Effector memory CD4-positive, alpha-beta T cell (primary cell): ENCODE measurements at regions not wholly inside any gene's neighbourhood (a gene's known extent, or its start where the extent isn't known, plus 50 kb on each side); places are given as distances from the start of the nearest gene placed in this dataset.

Source experiments
- DNase-seq, 3 donors: peaks; one replicate each; pipeline ENCODE4 v3.0.0-alpha.2; 2020
- H3K27ac ChIP-seq: 2 replicates; pipeline ENCODE4 v1.7.0; 2013; ENCODE audit warnings: mild to moderate bottlenecking, low read length, moderate library complexity; ENCODE audit not compliant: insufficient read depth, poor library complexity, severe bottlenecking
- H3K27me3 ChIP-seq: replicated peaks from 2 replicates; pipeline ENCODE4 v1.7.0; 2013; ENCODE audit warnings: mild to moderate bottlenecking, low read length; ENCODE audit not compliant: insufficient read depth, control insufficient read depth, poor library complexity, severe bottlenecking
- H3K36me3 ChIP-seq: 2 replicates; pipeline ENCODE4 v1.7.0; 2013; ENCODE audit warnings: mild to moderate bottlenecking, low read length, moderate library complexity; ENCODE audit not compliant: control insufficient read depth, insufficient read depth
- H3K4me1 ChIP-seq: 2 replicates; pipeline ENCODE4 v1.7.0; 2013; ENCODE audit warnings: low read length, mild to moderate bottlenecking; ENCODE audit not compliant: control insufficient read depth, insufficient read depth, poor library complexity, severe bottlenecking
- H3K4me3 ChIP-seq: 2 replicates; pipeline ENCODE4 v1.7.0; 2013; ENCODE audit warnings: low read length, low read depth, mild to moderate bottlenecking; ENCODE audit not compliant: insufficient read depth, poor library complexity, severe bottlenecking
- H3K9me3 ChIP-seq: 2 replicates; pipeline ENCODE4 v1.7.0; 2013; ENCODE audit warnings: mild to moderate bottlenecking, low read length, moderate library complexity; ENCODE audit not compliant: control insufficient read depth

DNA sequence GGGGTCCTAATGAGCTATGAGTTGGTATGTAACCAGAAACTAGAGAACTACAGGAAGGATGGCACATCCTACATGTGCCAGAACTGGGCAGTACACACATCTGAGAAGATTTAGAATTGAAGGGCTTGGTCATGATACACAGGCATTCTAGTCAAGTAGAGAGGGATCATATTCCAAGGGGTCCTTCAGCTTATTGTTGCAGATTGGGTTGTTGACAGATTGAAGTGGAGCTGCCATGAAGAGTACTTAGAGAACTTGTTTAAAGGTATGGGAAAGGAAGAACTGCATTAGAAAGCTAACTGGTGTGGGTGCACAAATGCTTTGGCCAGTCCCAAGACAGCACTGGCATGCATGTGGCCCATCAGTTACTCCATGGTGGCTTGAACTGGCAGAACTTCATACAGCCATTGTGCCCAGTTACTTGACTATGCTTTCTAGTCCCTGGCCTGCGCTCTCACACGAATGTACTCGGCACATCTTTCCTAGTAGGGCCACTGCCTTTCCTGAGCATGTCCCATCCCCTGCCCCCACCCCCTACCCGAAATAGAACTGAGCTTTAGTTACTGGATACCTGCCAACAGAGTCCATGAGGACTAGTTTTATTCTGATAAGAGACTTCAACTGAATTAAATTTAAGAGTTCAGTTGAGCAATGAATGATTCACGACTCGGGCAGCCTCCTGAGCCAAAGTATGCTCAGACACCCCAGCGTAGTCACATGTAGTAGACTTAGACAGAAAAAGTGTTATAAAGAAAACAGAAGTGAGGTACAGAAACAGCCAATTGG is 64.0 kb downstream of the CCNG2 start:
- Histone ChIP-seq H3K4me3 (no peak overlapping the region), H3K9me3 (no peaks in the 10 kb centered on the region), H3K27me3 (no peaks in the 10 kb centered on the region), H3K36me3 (no peaks in the 10 kb centered on the region), H3K27ac (no peak overlapping the region), H3K4me1 (no peaks in the 10 kb centered on the region)
- no peak for DNase-seq

DNA sequence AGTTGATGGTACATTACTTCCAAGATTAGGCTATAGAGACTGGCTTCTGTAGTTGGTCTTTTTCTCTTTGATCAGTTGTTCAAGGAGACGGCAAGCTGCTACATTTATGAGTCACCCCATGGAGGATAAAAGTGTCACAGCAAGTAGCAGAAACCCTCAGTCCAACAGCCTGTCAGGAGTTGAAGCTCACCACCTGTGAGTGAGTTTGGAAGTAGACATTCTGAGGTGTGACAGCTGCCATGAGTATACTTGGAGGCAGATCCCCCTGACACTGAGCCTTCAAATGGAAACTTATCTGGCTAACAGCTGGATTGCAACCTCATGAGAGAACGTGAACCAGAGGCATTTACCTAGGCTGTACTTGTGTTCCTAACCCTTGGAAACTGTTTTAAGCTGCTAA is 68.0 kb downstream of the CCNG2 start:
- Histone ChIP-seq H3K36me3 (no peaks in the 10 kb centered on the region), H3K27ac (no peak overlapping the region), H3K4me3 (no peak overlapping the region), H3K4me1 (no peaks in the 10 kb centered on the region), H3K9me3 (no peaks in the 10 kb centered on the region), H3K27me3 (no peaks in the 10 kb centered on the region)
- DNase-seq: no peak

DNA sequence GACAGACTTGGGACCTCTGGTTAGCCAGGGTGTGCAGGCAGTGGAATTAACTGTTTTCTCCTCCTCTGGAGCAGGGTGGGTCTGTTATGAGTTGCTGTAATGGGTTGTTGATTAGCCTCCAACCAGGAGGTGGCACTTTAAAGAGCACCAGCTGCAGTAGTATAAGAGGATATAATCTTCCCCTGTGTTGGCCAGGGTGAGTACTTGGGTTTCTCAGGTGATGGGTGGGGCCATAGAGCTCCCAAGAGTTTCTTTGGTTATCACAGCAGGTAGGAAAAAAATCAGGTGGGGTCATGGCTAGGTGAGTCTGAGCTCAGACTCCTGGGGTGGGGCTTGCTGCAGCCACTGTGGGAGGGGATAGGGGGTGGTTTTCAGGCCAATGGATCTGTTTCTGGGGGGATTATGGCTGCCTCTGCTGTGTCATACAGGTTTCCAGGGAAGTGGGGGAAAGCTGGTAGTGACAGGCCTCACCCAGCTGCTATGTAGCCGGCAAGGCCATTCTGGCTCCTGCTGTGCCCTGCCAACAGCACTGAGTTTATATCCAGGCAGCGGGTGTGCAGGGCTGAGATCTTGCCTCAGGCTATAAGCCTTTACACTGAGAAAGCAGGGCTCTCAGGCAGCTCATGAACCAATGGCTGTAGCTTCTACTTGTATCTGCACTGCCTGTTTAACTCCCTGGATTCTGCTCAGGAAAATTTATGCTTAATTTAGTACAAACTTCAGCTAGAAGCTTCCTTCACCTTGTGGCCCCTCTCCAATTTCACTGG is 70.1 kb downstream of the CCNG2 start:
- Histone ChIP-seq H3K9me3 (no peaks in the 10 kb centered on the region), H3K36me3 (no peaks in the 10 kb centered on the region), H3K4me3 (no peak overlapping the region), H3K27me3 (no peaks in the 10 kb centered on the region), H3K27ac (no peak overlapping the region), H3K4me1 (no peaks in the 10 kb centered on the region)
- no peak for DNase-seq

DNA sequence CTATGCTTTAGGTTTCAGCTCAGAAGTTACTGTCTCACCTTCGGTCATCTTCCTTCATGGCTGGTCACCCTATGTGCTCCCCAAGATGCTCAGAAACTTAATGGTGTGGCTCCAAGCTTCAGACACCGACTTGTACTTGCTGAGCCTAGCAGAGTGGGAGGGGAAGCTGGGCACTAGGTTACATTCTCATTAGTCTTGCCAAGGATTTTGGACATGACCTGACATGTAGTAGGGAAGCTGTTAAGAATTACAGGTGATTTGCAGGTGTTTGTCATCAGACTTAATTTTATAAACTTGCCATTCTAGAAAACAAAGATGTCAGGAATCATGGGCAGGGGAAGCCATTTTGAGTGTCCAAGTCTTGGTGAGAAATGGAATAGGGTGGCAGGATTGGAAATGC is 72.4 kb downstream of the CCNG2 start:
- H3K27me3 ChIP-seq: no peaks in the 10 kb centered on the region
- H3K27ac ChIP-seq: no peak overlapping the region
- H3K4me1 ChIP-seq: no peaks in the 10 kb centered on the region
- no peak for DNase-seq
- H3K36me3 ChIP-seq: no peaks in the 10 kb centered on the region
- no peaks in the 10 kb centered on the region for H3K9me3 ChIP-seq
- no peak overlapping the region for H3K4me3 ChIP-seq

DNA sequence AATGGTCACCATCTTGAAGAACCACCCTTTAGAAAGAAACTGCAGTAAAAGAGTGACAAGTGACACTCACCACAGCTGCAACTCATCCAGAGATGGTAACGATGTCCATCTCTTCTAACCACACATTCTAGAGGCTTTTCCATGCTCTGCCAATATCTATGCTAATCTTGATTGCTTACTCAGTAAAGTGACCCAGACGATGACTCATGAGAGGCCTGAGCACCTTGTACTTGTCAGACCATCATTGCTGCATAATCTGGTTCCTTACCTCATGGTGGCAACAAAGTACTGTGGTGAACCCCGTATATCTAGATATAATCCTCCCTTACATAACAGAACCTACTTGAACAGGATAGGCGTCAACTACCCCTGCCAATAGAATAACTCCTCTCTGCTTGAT is 75.6 kb downstream of the CCNG2 start:
- H3K27me3 ChIP-seq: no peaks in the 10 kb centered on the region
- H3K4me1 ChIP-seq: no peaks in the 10 kb centered on the region
- no peak overlapping the region for H3K27ac ChIP-seq
- H3K9me3 ChIP-seq: no peaks in the 10 kb centered on the region
- no peak for DNase-seq
- no peaks in the 10 kb centered on the region for H3K36me3 ChIP-seq
- no peak overlapping the region for H3K4me3 ChIP-seq

DNA sequence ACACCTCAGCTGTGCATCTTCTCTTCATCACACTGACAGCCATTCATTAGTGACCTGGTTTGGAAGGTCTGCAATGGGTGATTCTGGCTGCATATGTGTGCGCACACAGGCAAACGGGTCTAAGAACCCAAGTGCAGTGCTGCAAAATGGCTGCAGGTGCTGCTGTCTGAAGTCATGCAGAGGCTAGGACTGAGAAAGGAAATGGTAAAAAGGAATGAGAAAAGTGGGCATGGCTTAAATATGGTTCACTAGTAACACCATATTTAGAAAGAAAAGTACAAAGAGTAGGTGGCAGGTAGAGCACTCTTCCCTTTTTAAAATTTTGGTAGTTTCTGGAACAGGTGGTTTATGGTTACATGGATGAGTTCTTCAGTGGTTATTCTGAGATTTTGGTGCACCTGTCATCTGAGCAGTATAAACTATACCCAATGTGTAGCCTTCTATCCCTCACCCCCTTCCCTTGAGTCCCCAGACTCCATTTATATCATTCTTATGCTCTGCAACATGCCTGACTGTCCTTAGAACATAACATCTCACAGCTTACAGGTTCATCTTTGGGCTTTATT is 78.4 kb downstream of the CCNG2 start:
- no peaks in the 10 kb centered on the region for H3K27me3 ChIP-seq
- no peak overlapping the region for H3K4me3 ChIP-seq
- no peaks in the 10 kb centered on the region for H3K4me1 ChIP-seq
- H3K9me3 ChIP-seq: no peaks in the 10 kb centered on the region
- no peak overlapping the region for H3K27ac ChIP-seq
- DNase-seq: no peak
- H3K36me3 ChIP-seq: no peaks in the 10 kb centered on the region

DNA sequence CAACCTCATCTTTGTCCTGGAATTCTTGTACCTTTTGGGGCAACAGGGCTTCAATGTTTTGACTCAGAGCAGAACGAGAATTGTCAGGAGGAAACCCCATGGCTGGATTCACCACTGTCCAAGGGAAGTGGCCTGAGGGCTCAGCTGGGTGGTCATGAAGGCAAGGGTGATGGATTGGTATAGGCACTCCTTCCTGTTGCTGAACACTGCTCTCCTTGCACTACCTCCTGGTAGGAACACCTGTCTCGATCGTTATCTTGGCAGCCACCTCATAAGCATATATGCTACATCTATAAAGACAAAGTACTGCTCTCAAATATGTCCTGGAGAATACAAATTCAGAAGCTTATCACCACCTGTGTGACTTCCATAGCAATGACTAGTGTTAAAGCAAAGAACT is 79.8 kb downstream of the CCNG2 start:
- no peaks in the 10 kb centered on the region for H3K36me3 ChIP-seq
- H3K4me1 ChIP-seq: no peaks in the 10 kb centered on the region
- no peaks in the 10 kb centered on the region for H3K27me3 ChIP-seq
- DNase-seq: no peak
- no peaks in the 10 kb centered on the region for H3K9me3 ChIP-seq
- no peak overlapping the region for H3K4me3 ChIP-seq
- H3K27ac ChIP-seq: no peak overlapping the region

DNA sequence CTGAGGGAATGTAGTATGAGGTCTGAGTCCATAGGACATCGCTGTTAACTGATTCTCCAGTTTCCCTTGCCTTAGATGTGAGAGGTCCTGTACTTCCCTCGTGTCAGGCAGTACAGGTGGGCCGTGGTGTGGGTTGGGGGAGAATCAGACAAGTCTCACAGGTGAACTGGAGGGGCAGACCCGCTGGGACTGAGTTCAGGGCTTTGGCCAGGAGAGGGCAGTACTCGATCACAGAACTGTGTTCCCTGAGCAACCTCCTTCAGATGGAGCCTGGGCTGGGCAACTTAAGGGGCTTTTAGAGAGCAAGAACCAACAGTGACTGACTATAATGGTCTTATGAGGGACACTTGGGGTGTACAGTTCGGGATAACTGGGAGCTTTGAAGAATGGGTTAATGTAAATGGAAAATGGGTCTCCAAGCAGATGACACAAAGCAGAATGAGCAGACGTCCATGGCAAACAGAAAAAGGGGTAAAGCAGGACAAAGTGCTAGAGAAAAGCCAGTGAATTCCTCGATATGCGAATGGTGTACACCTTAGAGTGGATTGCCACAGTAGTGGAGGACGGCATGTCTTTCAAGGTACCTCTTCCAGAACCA is 83.6 kb downstream of the CCNG2 start:
- H3K4me1 ChIP-seq: no peaks in the 10 kb centered on the region
- H3K9me3 ChIP-seq: no peaks in the 10 kb centered on the region
- H3K36me3 ChIP-seq: no peaks in the 10 kb centered on the region
- no peak overlapping the region for H3K27ac ChIP-seq
- no peak overlapping the region for H3K4me3 ChIP-seq
- peak; percentile 2 to 14 (median 5) for DNase-seq
- H3K27me3 ChIP-seq: no peaks in the 10 kb centered on the region

DNA sequence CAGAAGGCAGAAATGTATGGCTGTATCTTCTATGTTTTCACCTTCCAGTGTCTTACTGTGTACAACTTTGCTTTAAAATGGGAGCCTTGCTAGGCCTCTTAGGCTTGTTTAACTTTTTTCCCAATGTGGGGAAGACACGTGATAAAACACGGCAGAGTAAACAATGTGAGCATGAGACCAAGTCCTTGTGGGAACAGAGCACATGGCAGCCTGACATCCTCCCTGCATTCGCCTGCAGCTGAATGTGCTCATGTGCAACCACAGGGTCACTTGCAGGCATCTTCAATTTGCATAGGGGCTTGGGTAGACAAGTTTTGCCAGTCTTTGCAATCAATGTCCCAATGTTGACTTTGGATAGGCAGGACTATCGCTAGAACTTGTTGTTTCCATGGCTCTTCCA is 91.8 kb downstream of the CCNG2 start:
- H3K27ac ChIP-seq: no peak overlapping the region
- H3K27me3 ChIP-seq: no peaks in the 10 kb centered on the region
- no peaks in the 10 kb centered on the region for H3K36me3 ChIP-seq
- H3K9me3 ChIP-seq: no peaks in the 10 kb centered on the region
- no peaks in the 10 kb centered on the region for H3K4me1 ChIP-seq
- no peak for DNase-seq
- no peak overlapping the region for H3K4me3 ChIP-seq

DNA sequence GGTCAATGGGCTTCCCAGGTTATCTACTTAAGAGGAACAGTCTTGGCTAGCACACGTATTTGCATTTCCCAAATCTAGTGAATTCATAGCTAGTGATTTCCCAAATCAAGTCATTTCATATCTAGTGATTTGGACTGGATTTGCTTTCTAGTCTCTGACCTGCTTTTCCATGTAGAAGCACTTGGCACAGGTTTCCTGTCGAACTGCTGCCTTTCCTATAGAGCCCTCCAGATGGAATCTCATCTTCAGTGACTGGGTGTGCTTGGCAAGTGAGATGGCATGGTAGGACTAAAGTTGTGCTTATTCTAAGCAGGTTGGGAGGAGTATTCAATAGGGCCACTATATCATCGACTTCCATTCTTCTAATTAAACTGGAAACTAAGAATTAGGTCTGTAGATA is 94.7 kb downstream of the CCNG2 start:
- no peaks in the 10 kb centered on the region for H3K4me1 ChIP-seq
- H3K36me3 ChIP-seq: no peaks in the 10 kb centered on the region

More for the DNA sequence above, 94.7 kb downstream of the CCNG2 start:
- Histone ChIP-seq H3K27ac (no peak overlapping the region), H3K4me3 (no peak overlapping the region), H3K9me3 (no peaks in the 10 kb centered on the region), H3K27me3 (no peaks in the 10 kb centered on the region)
- DNase-seq: no peak
